ENCODE measurements at regions not wholly inside any gene's neighbourhood (a gene's known extent, or its start where the extent isn't known, plus 50 kb on each side); places are given as distances from the start of the nearest gene placed in this dataset.
"Not testable (repeated sequence)": the region's sequence is repeated elsewhere in the genome, so short reads cannot be mapped to it uniquely, and the experiment has no call there.

GRCh38 chr1:201721082-201722049 is 107.6 kb upstream of the IPO9 start:
- intact Hi-C loops (cut with micrococcal nuclease) = no loop called here

- intact Hi-C loops (cut with micrococcal nuclease) = no loop called here
Observed at GRCh38 chr1:201724039-201724765, 104.8 kb upstream of the IPO9 start.

GRCh38 chr1:201724766-201725118 is 104.2 kb upstream of the IPO9 start:
- intact Hi-C loops (cut with micrococcal nuclease) = no loop called here

DNA sequence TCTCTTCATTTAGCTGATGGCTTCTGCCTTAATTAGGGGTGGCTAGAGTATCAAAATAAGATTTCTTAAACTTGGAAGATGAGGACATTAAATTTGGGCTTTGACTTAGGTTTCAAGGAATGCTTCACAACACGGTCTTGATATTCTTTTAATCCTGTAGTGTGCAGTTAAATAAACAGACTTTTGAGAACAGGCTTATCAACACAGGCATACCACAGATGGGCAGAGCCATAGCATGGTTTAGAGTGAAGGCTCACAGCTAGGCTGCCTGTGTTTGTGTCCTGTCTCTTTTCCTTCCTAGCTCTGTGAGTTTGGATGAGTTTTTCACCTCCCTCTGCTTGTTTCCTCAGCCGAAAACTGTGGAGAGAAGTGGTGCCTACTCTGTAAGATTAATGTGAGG is 102.3 kb upstream of the IPO9 start:
- intact Hi-C loops (cut with micrococcal nuclease) = no loop called here

DNA sequence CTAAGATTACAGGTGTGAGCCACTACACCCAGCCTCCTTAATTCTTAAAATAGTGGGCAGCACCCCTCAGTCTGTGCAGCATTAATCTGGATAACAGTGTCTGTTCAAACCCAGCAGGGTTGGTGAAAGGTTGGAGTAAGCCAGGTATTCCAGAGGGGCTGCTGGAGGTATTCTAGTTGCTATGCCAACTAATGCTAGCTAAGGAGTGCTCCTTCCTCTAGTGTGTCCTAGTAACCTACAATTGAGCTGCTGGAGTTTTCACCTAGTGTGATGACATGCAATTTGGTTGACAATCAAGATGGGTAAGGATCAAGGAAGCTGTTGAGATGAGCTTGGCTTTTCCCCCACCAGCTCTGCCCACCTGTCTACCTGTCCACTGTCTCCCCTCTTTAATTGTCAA is 100.2 kb upstream of the IPO9 start:
- intact Hi-C loops (cut with micrococcal nuclease) = no loop called here

- intact Hi-C loops (cut with micrococcal nuclease) = no loop called here
Observed at GRCh38 chr1:201729973-201730608, 98.9 kb upstream of the IPO9 start.

DNA sequence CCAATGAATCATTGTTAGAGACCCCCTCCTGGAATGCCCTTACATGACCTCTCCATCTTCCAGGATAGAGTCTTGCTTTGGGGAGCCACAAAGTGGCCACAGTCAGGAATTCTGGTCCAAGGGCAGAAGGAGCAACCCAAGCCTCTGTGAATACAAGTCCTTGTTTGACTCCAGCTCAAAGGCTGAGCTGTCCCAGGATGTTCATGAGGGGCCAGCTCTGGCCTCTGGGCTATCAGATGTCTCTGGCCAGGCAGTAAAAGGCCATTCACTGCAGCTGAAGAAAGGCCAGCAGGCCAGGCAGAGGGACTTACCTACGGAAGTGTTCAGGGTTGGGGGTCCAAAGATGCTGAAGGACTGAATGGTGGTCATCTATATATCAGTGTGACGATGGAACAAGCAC is 98.3 kb upstream of the IPO9 start:
- intact Hi-C loops (cut with micrococcal nuclease) = no loop called here

DNA sequence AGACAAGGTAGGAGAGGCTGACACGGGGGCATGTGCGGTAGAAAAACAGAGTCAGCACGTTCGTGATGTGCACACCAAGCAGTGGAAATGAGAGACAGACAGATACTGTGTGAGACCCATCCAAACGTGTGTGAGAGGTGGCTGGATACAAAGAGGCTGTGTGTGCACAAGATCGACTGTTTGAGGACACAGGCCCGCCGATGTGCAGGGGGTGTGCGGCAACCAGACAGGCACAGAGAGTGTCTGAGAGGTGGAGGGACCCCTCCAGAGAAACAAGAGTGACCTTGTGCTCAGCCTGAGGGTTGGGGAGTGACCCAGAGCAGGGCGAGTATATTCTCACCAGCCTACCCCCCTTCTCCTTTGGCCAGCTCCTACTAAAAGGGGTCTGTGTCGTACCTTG is 97.8 kb upstream of the IPO9 start:
- intact Hi-C loops (cut with micrococcal nuclease) = no loop called here

- intact Hi-C loops (cut with micrococcal nuclease) = no loop called here
Observed at GRCh38 chr1:201731592-201731991, 97.4 kb upstream of the IPO9 start.

- intact Hi-C loops (cut with micrococcal nuclease) = no loop called here
Observed at GRCh38 chr1:201732351-201732750, 96.6 kb upstream of the IPO9 start.

GRCh38 chr1:201734221-201734620 is 94.7 kb upstream of the IPO9 start:
- intact Hi-C loops (cut with micrococcal nuclease) = not testable (repeated sequence)

DNA sequence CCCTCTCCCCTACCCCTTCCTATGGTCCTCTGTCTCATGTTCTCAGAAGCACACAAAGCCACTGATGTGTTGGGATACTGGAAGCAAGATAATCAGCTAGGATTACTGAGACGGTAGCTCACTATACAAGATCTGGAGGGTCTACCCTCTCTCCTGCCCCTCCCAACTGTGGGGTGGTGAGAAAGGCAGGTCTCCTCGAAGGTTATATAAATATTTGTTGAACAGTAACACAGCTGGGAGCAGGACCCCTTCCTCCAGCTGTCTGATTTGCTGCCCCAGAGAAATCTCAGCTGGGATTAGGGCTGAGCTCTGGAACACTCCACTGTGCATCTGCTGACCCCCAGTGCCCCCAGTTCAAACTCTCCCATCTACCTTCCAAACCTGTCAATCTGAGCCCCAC is 94.2 kb upstream of the IPO9 start:
- intact Hi-C loops (cut with micrococcal nuclease) = no loop called here

DNA sequence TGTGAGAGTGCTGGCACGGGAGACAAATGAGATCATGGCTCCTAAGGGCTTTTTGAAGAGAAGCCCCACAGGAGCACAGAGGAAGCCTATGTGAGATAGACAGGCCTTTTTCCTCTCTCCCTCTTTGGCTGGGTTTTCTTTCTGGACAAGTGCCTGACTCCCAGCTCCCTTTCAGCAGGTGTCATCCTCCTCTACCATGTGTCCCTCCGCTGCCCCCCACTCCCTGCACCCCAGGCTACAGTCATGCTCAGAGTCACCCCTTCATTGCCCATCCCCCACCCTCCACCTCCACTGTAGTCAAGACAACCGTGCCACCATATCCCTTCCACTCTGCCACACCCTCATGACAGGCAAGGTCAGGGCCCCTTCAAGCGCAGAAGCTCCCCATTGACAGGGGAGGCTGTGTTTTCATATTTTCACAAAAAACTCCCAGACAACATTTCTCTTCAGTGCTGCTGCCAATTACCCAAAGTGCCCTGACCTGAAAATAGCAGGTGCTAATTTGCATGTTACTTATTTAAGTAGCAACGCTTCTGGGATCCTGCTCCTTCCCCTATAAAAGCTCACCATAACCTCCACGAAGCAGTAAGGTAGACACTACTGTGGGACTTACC is 92.1 kb upstream of the IPO9 start:
- intact Hi-C loops (cut with micrococcal nuclease) = no loop called here

- intact Hi-C loops (cut with micrococcal nuclease) = no loop called here
Observed at GRCh38 chr1:201737352-201738060, 91.5 kb upstream of the IPO9 start.

GRCh38 chr1:201739080-201739479 is 89.9 kb upstream of the IPO9 start:
- intact Hi-C loops (cut with micrococcal nuclease) = no loop called here

DNA sequence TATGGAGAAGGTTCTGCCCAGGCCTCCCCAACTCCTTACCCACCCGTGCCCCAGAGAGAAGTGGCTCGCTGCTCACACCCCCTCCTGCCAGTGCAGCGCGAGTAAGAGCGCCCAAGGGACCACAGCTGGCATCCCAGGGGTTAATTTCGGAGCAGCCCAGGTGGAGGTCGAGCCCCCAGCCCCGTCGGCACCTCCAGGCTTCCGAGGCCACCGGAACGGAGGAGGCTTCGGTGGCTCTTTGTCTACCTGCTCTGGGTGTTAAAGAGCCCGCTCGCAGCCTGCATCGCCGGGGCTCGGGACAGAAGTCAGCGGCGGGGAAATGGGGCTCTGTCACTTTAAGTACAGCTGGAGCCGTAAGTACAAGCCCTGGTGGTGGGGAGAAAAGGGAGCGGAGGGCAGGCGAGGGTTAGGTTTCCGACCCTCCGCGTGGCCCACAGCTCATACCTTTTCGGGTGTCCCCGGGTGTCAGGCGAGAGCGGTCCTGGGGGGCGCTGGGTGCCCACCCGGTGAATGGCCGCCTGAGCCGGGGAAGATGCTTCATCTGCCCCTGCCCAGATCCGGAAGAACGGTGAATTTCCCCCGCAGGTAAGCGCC is 89.4 kb upstream of the IPO9 start:
- intact Hi-C loops (cut with micrococcal nuclease) = no loop called here

GRCh38 chr1:201740086-201740541 is 88.8 kb upstream of the IPO9 start:
- intact Hi-C loops (cut with micrococcal nuclease) = no loop called here

DNA sequence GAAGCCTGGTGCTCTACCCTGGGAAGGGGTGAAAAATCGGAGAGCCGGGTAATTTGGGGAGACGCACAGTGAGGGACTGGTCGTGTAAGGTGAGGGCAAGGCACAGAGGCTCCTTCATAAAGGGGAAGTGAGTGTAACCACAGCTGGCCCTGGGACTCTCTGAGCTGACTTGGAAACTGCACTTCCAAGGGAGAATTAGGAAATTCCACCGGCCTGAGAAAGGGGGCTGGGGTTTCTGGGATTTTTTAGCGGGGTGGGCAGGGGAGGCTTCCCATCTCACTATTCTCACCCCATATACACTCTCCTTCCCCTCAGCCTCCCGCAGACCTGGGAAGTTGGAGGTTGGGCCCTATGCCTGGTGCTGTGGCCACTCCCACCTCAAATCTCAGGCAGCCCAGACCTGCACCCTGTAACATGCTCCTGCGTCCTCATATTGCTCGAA is 88.3 kb upstream of the IPO9 start:
- intact Hi-C loops (cut with micrococcal nuclease) = no loop called here

DNA sequence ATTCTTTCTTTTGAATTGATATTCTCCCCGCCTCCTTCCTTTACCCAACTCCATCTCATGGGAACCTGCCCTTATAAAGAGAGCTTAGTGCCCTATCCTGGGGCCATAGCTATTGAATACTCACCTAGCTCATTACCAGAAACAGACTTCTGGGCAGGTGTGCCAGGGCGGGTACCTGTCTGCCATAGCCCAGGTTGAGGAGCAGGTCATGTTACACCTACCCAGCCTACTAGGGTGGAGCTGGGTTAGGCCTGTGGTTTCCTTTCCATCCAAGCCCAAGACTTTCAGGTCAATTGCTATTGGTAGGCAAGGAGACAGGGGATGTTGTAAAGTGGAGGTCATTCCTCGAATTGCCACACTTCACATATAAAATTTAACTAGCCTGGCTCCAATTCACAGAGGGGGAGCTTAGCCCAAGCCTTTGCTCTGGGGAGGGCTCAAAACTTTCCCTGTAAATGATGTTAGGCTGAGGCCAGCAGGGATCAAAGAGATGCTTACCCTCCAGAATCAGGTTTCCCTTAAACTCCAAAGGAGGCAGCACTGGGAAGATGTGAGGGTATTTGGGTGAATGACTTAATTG is 87.1 kb upstream of the IPO9 start:
- intact Hi-C loops (cut with micrococcal nuclease) = no loop called here

GRCh38 chr1:201742476-201742875 is 86.5 kb upstream of the IPO9 start:
- intact Hi-C loops (cut with micrococcal nuclease) = no loop called here

Measured in T-helper 1 cell treated with Interleukin-12 subunit alpha and Interleukin-12 subunit beta and Interleukin-4 antibody, amounts not matched to agents 30 ng/mL and 1 ng/mL, for 36 hours (primary cell).